ENCODE measurements at regions not wholly inside any gene's neighbourhood (a gene's known extent, or its start where the extent isn't known, plus 50 kb on each side); places are given as distances from the start of the nearest gene placed in this dataset.

- H3K27me3 ChIP-seq (ENCODE audit: insufficient read depth in 3 of 3, low read length in 2 of 3), result no peaks in the 10 kb centered on the region
- ATAC-seq (peak; percentile 79 to 90 (median 88)), DNase-seq (peak in 1 of 2 donors; percentile 73)
- TF ChIP-seq CTCF (IDR thresholded peaks at IDR 0.05), result no peak
- H3K4me1 ChIP-seq, result peaks cover 37% of the 10 kb centered on the region
- H3K27ac ChIP-seq, result peak overlapping the region; percentile 82
- intact Hi-C loops (cut with DNase I), result no loop called here
- H3K4me3 ChIP-seq, result peak overlapping the region; percentile 47
- no peaks in the 10 kb centered on the region for H3K9me3 ChIP-seq
- WGBS, 3 donors, result 13 to 20% (median 17%) methylated on average over 11 of the region's 11 CpGs
- H3K36me3 ChIP-seq (ENCODE audit: insufficient read depth in 1 of 2, low read depth in 1 of 2), result no peaks in the 10 kb centered on the region
These were observed 157.4 kb downstream of the GLI2 start for GRCh38 chr2:120892967-120893667.

GRCh38 chr2:120893811-120894584, 158.3 kb downstream of the GLI2 start:
- H3K9me3 ChIP-seq, result no peaks in the 10 kb centered on the region
- H3K4me3 ChIP-seq, result no peak overlapping the region
- TF ChIP-seq CTCF (IDR thresholded peaks at IDR 0.05), result no peak
- no peaks in the 10 kb centered on the region for H3K27me3 ChIP-seq (ENCODE audit: insufficient read depth in 3 of 3, low read length in 2 of 3)
- peak overlapping the region; percentile 82 for H3K27ac ChIP-seq
- peaks cover 31% of the 10 kb centered on the region for H3K4me1 ChIP-seq
- H3K36me3 ChIP-seq (ENCODE audit: insufficient read depth in 1 of 2, low read depth in 1 of 2), result no peaks in the 10 kb centered on the region
- ATAC-seq (peak in 2 of 4 donors; percentile 5 to 12), DNase-seq (peak in 1 of 2 donors; percentile 55)
- intact Hi-C loops (cut with DNase I), result loop anchor here in 1 of 2 donors (2.0 kb wide), 1 partner anchor 19 kb away; no protein-coding TSS in a partner anchor
- 49 to 62% (median 50%) methylated on average over 18 of the region's 18 CpGs for WGBS, 3 donors

GRCh38 chr2:120894966-120895365, 159.3 kb downstream of the GLI2 start:
- no peak for ATAC-seq

DNA sequence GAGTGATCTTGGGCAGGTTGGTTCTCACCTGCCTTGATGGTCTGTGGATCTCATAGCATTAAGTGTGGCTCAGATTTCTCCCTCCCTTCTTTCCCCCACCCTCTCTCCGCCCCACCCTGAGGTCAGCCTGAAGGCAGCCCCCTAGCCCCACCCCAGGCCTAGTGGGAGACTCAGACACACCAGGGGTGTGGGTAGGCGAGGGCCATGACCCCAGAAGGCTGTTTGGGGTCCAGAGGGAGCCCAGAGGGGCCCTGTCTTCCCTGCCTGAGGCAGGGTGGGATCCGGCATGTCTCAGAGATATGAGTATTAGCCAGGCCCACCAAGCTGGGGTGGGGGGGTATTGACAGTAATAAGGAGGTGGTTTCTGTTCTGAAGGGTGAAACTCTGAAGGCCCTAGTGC, 160.5 kb downstream of the GLI2 start:
- no peak overlapping the region for H3K4me3 ChIP-seq
- H3K36me3 ChIP-seq (ENCODE audit: insufficient read depth in 1 of 2, low read depth in 1 of 2), result no peaks in the 10 kb centered on the region
- WGBS, 3 donors, result 88 to 96% (median 94%) methylated on average over 3 of the region's 3 CpGs
- intact Hi-C loops (cut with DNase I), result no loop called here
- H3K27me3 ChIP-seq (ENCODE audit: insufficient read depth in 3 of 3, low read length in 2 of 3), result no peaks in the 10 kb centered on the region
- peaks cover 31% of the 10 kb centered on the region for H3K4me1 ChIP-seq
- H3K9me3 ChIP-seq, result no peaks in the 10 kb centered on the region
- no peak overlapping the region for H3K27ac ChIP-seq
- TF ChIP-seq CTCF (IDR thresholded peaks at IDR 0.05), result no peak
- DNase-seq (peak in 1 of 2 donors; percentile 28), ATAC-seq (no peak)

More at GRCh38 chr2:120894966-120895365, 159.3 kb downstream of the GLI2 start:
- DNase-seq, result peak in 1 of 2 donors; percentile 68
- Histone ChIP-seq H3K27me3 (ENCODE audit: insufficient read depth in 3 of 3, low read length in 2 of 3) (no peaks in the 10 kb centered on the region), H3K4me3 (no peak overlapping the region), H3K36me3 (ENCODE audit: insufficient read depth in 1 of 2, low read depth in 1 of 2) (no peaks in the 10 kb centered on the region), H3K27ac (no peak overlapping the region), H3K9me3 (no peaks in the 10 kb centered on the region), H3K4me1 (peaks cover 31% of the 10 kb centered on the region)
- no peak for TF ChIP-seq CTCF (IDR thresholded peaks at IDR 0.05)
- 34 to 42% (median 36%) methylated on average over 5 of the region's 5 CpGs for WGBS, 3 donors
- intact Hi-C loops (cut with DNase I), result loop anchor here in 1 of 2 donors (2.0 kb wide), 1 partner anchor 18 kb away; no protein-coding TSS in a partner anchor

Measured in psoas muscle (tissue), 7 donors.